ACC112 (cell line): ENCODE measurements at regions not wholly inside any gene's neighbourhood (a gene's known extent, or its start where the extent isn't known, plus 50 kb on each side); places are given as distances from the start of the nearest gene placed in this dataset.

Experiments used
- H2AFZ ChIP-seq: fragments of 200-600 bp; sonication (generic); one replicate; pipeline ENCODE4 v1.6.0; 2017; ENCODE audit warnings: antibody characterized with exemption, low read length; ENCODE audit not compliant: unreplicated experiment
- H3K27ac ChIP-seq: fragments of 200-600 bp; sonication (generic); 2 replicates; pipeline ENCODE4 v1.5.1; 2014; ENCODE audit warnings: low read depth, mild to moderate bottlenecking, antibody characterized with exemption, low read length, moderate library complexity
- H3K27me3 ChIP-seq: fragments of 200-600 bp; sonication (generic); 2 replicates; pipeline ENCODE4 v1.6.1; 2014; ENCODE audit warnings: mild to moderate bottlenecking, antibody characterized with exemption, low read length, moderate library complexity, mixed read lengths; ENCODE audit not compliant: insufficient read depth
- H3K36me3 ChIP-seq: fragments of 200-600 bp; sonication (generic); 2 replicates; pipeline ENCODE4 v1.6.1; 2016; ENCODE audit warnings: mild to moderate bottlenecking, antibody characterized with exemption, low read length, moderate library complexity, mixed read lengths; ENCODE audit not compliant: insufficient read depth
- H3K4me1 ChIP-seq: fragments of 200-600 bp; sonication (generic); one replicate; pipeline ENCODE4 v1.6.1; 2016; ENCODE audit warnings: low read length, mixed read lengths; ENCODE audit not compliant: insufficient read depth, unreplicated experiment, control insufficient read depth
- H3K4me3 ChIP-seq: fragments of 200-600 bp; sonication (generic); 2 replicates; pipeline ENCODE4 v1.5.1; 2014; ENCODE audit warnings: mild to moderate bottlenecking, low read depth, low read length
- H3K79me2 ChIP-seq: fragments of 200-600 bp; sonication (generic); one replicate; pipeline ENCODE4 v1.6.0; 2016; ENCODE audit warnings: low read length; ENCODE audit not compliant: control insufficient read depth, unreplicated experiment, insufficient read depth

DNA sequence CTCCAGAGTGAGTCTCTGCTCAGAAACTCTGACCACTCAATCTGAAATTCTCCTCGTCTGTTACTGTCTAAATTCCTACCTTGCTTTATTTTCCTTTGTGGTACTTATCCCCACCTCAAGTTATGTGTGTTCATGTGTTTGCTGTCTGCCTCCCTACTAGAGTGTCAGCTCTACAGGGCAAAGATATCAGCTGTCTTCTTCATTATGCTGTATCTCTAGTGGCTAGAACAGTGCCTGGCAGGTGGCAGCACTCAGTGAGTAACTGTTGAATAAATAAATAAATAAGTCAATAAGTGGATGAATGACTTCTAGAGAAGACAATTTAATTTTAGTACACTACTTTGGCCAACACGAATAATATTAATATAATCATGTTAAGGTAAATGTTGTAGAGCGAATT lies 92.3 kb downstream of the BOD1 start:
- H3K36me3 ChIP-seq: no peaks in the 10 kb centered on the region
- H2AFZ ChIP-seq: no peak overlapping the region
- no peak overlapping the region for H3K4me3 ChIP-seq
- H3K27ac ChIP-seq: no peak overlapping the region
- no peaks in the 10 kb centered on the region for H3K4me1 ChIP-seq
- no peaks in the 10 kb centered on the region for H3K79me2 ChIP-seq
- no peaks in the 10 kb centered on the region for H3K27me3 ChIP-seq

DNA sequence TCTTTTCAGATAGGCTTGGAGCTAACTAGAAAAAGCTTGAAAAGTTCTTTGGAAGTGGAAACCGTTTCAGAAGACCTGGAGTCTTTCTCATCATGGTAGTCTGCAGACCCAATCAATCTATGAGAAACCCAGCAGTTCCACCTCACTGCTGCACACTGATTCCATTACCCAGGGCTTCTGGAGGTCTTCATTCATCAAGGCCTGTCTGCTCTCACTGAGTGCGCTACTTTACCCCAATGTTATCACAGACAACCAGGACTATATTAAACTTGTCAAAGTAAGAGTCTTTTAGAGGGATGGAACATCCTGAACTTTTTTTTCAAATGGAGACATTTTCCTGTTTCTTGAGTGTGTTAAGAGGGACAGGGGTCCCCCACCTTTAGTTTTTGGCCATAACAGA lies 93.1 kb downstream of the BOD1 start:
- Histone ChIP-seq H3K79me2 (no peaks in the 10 kb centered on the region), H3K27ac (no peak overlapping the region), H3K4me1 (no peaks in the 10 kb centered on the region), H3K27me3 (no peaks in the 10 kb centered on the region), H2AFZ (no peak overlapping the region), H3K36me3 (no peaks in the 10 kb centered on the region), H3K4me3 (no peak overlapping the region)

DNA sequence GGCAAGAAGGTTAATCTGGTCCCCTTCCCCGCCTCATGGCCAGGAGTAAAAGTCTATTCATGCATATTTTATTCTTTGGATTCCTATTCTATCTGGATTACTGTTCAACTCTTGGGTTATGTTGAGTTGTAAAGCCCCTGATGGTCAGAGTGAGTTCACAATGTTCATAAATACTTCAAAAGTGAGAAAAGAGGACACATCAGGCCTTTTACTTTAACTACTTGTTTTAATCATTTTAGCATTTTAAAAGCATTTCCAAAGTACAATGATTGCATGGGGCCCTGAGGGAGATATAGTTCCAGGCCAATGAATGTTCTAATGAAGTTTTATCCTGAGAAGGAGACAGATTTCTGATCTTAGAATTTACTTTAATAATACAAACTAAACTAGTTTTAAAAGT lies 93.9 kb downstream of the BOD1 start:
- Histone ChIP-seq H2AFZ (no peak overlapping the region), H3K27ac (no peak overlapping the region), H3K4me1 (no peaks in the 10 kb centered on the region), H3K27me3 (no peaks in the 10 kb centered on the region), H3K36me3 (no peaks in the 10 kb centered on the region), H3K79me2 (no peaks in the 10 kb centered on the region), H3K4me3 (no peak overlapping the region)

DNA sequence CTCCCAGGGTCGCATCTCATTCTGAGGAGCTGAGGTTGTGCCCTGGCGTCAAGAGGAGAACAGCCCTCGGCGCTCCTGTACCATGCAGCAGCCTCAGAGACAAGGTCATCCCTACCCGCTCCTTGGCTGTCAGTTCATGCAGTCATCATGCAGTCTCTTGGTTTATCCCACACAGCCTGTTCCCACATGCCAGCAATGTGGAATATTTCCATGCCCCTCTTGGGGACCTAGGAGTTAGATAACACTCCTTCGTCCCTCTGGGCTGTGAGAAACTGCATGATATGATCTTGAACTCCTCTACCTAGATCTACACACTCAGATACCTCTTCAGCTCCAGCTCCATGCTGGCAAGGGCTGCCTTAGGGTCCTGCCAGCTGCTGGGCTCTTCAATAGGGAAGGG lies 97.6 kb downstream of the BOD1 start:
- H3K27me3 ChIP-seq: no peaks in the 10 kb centered on the region
- no peaks in the 10 kb centered on the region for H3K36me3 ChIP-seq
- peaks cover 18% of the 10 kb centered on the region for H3K4me1 ChIP-seq
- H3K79me2 ChIP-seq: no peaks in the 10 kb centered on the region
- H3K4me3 ChIP-seq: no peak overlapping the region
- no peak overlapping the region for H2AFZ ChIP-seq
- H3K27ac ChIP-seq: no peak overlapping the region

DNA sequence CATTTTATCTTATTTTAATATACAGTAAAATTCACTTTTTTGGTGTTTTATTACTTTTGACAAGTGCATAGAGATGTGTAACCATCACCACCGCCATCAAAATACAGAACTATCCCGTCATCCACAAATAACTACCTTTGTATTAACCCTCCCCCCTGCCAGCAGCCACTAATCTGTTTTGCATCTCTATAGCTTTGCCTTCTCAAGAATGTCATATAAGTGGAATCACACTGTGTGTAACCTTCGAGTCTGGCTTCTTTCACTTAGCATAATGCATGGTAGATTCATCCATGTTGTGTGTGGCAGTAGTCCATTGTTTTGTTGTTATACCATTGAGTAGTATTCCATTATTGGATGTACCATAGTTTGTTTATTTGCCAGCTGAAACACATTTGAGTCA lies 98.8 kb downstream of the BOD1 start:
- Histone ChIP-seq H3K27me3 (no peaks in the 10 kb centered on the region), H3K4me1 (peaks cover 29% of the 10 kb centered on the region), H2AFZ (no peak overlapping the region), H3K4me3 (no peak overlapping the region), H3K79me2 (no peaks in the 10 kb centered on the region), H3K36me3 (no peaks in the 10 kb centered on the region), H3K27ac (no peak overlapping the region)

DNA sequence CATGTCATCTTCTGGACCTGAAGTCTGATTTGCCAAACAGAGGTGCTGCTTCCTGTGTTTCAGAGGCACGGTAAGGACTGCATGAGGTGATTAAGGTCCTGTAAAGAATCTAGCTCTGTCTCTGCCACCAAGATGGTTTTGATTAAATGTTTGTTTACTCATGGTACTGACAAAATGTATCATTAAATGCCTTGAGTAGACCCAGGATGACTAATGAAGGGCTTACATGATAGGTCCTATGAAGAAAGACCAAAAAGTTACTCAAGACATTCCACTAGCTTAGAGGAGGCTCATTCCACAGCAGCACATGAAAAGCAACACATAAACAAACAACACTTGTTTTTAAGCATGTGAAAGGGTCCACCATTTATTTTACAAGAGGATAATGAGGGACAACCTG lies 100.9 kb downstream of the BOD1 start:
- H3K27ac ChIP-seq: peak overlapping the region; percentile 52
- no peak overlapping the region for H2AFZ ChIP-seq
- H3K79me2 ChIP-seq: no peaks in the 10 kb centered on the region
- peaks cover 29% of the 10 kb centered on the region for H3K4me1 ChIP-seq
- H3K27me3 ChIP-seq: no peaks in the 10 kb centered on the region
- H3K36me3 ChIP-seq: no peaks in the 10 kb centered on the region
- H3K4me3 ChIP-seq: no peak overlapping the region

DNA sequence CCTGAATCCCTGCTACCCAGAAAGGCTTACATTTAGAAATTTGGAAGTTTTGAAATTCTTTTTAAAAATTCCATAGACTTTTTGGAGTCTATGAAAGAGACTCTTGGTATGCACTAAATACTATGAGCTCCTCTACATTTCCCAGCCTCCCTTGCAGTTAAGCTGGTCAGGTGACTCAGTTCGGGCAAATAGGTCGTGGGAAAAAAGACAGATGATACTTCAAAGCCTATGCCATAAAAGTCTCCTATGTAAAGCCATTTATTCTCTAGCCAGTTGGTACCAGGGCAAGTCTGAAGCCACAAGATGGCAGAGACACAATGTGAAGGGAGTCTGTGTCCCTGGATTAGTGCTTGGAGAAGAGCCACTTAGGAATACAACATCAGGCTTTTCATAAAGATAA lies 101.8 kb downstream of the BOD1 start:
- Histone ChIP-seq H3K27me3 (no peaks in the 10 kb centered on the region), H3K4me3 (no peak overlapping the region), H3K79me2 (no peaks in the 10 kb centered on the region), H2AFZ (no peak overlapping the region), H3K36me3 (no peaks in the 10 kb centered on the region), H3K4me1 (peaks cover 29% of the 10 kb centered on the region), H3K27ac (peak overlapping the region; percentile 52)

DNA sequence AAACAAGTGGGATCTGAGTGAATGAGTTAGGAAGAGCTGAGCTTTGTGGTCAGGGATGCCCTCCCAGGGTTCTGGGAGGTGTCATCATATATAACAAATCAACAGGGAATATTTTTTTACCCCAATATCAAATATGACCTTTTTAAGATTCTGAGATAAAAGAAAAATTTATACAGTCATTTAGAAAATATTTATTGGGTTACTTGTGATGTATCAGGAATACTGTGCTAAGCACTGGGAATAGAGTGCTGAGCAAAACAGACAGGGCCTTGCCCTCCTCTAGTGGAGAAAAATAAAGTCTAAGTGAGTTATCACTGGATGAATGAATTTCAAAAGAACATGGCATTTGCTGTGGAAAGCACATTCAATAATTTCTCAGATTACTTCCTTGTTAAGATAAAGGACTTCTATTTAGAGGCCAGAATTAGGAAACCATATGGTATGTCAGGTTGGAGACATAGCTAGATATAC lies 102.9 kb downstream of the BOD1 start:
- H3K4me1 ChIP-seq: peaks cover 29% of the 10 kb centered on the region
- no peak overlapping the region for H2AFZ ChIP-seq
- peak overlapping the region; percentile 53 for H3K27ac ChIP-seq
- no peaks in the 10 kb centered on the region for H3K27me3 ChIP-seq
- no peak overlapping the region for H3K4me3 ChIP-seq
- H3K36me3 ChIP-seq: no peaks in the 10 kb centered on the region
- no peaks in the 10 kb centered on the region for H3K79me2 ChIP-seq

DNA sequence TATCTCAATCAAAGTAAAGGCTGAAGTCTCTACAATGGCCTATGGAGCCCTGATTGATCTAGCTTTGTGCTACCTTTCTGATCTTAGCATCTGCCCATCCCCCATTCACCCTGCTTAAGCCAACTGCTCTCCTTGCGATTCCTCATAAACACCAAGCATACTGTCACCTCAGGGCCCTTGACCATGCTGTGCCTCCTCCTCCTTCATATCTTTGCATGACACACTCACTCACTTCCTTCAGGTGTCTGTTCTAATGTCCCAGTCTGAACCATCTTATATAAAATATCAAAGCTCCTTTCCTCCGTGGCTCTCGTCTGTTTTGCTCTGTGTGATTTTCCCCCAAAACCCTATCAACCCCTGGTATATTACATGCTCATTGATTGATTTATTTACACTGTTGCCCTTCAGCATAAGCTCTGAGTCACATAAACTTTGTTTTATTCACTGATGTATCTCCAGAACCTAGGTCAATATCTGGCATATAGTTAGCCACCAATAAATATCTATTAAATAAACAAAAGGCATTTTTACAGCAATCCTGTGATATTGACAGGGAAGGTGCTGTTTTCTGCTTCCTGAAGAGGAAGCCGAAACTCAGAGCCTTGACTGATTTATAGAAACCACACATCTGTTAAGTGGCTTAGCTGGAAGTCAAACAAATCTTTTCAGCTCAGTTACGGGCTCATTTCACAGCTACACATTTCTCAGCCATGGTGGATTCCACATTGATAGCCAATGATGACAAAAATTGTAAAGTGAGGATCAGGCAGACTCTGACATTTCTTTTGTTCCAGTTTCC lies 103.6 kb downstream of the BOD1 start:
- no peaks in the 10 kb centered on the region for H3K79me2 ChIP-seq
- H3K27ac ChIP-seq: peak overlapping the region; percentile 53
- no peak overlapping the region for H3K4me3 ChIP-seq
- peaks cover 29% of the 10 kb centered on the region for H3K4me1 ChIP-seq
- H2AFZ ChIP-seq: no peak overlapping the region
- H3K27me3 ChIP-seq: no peaks in the 10 kb centered on the region
- H3K36me3 ChIP-seq: no peaks in the 10 kb centered on the region

DNA sequence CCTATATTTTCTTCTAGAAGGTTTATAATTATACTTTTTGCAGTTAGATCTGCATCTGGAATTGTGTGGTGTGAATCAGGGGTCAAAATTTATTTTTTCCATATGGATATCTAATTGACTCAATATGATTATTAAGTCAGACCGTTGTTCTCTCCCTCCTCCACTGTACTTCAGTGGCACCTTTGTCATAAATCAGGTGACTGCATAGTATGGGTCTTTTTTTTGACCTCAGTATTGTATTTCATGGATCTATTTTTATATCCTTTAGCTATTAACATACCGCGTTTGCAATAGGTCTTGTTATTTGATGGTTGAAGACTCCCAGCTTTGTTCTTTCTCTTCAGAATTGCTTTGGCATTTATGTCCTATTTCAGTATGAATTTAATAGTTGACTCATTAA lies 107.4 kb downstream of the BOD1 start:
- no peak overlapping the region for H2AFZ ChIP-seq
- H3K27ac ChIP-seq: no peak overlapping the region

DNA sequence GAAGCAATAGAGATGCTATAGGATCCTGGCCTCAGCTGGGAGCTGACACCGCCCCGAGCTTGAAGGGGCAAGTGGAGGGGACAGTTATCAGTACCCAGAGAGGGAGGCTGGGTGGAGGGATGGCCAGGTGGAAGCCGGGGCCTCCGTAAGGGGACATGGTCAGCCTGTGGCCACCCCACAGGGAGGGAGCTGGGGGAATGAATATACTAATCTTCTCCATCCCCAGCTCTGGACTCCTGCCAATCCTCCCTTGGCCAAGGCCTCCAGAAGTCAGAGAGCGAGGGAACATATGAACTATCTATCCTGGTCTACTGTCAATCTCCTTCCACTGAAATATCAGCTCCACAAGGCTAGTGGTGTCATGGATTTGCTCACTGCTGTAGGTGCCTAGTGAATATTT lies 109.3 kb downstream of the BOD1 start:
- H3K4me3 ChIP-seq: no peak overlapping the region
- H3K79me2 ChIP-seq: no peaks in the 10 kb centered on the region
- H3K36me3 ChIP-seq: no peaks in the 10 kb centered on the region
- no peaks in the 10 kb centered on the region for H3K27me3 ChIP-seq
- no peak overlapping the region for H2AFZ ChIP-seq
- H3K4me1 ChIP-seq: no peaks in the 10 kb centered on the region
- H3K27ac ChIP-seq: no peak overlapping the region

More for the DNA sequence above, 107.4 kb downstream of the BOD1 start:
- Histone ChIP-seq H3K27me3 (no peaks in the 10 kb centered on the region), H3K4me1 (peaks cover 10% of the 10 kb centered on the region), H3K36me3 (no peaks in the 10 kb centered on the region), H3K79me2 (no peaks in the 10 kb centered on the region), H3K4me3 (no peak overlapping the region)
